Fibroblast of lung (primary cell): ENCODE measurements at regions not wholly inside any gene's neighbourhood (a gene's known extent, or its start where the extent isn't known, plus 50 kb on each side); places are given as distances from the start of the nearest gene placed in this dataset.

Source experiments
- DNase-seq, 2 donors: peaks; one replicate each; pipeline versions ENCODE4 v3.0.0 to v3.0.0-alpha.2; 2010; ENCODE audit warnings: low read depth in 2 of 2
- H2AFZ ChIP-seq: 2 replicates; pipeline ENCODE4 v1.5.1; 2012; ENCODE audit warnings: low read length, control low read depth, inconsistent platforms
- H3K27ac ChIP-seq: 2 replicates; pipeline ENCODE4 v1.5.1; 2011; ENCODE audit warnings: low read length, control low read depth; ENCODE audit not compliant: insufficient read depth
- H3K27me3 ChIP-seq: 2 replicates; pipeline ENCODE4 v1.5.1; 2011; ENCODE audit warnings: mild to moderate bottlenecking, low read length; ENCODE audit not compliant: control insufficient read depth, insufficient read depth
- H3K36me3 ChIP-seq: 2 replicates; pipeline ENCODE4 v1.5.1; 2011; ENCODE audit warnings: low read length; ENCODE audit not compliant: control insufficient read depth, insufficient read depth
- H3K4me1 ChIP-seq: 2 replicates; pipeline ENCODE4 v1.5.1; 2011; ENCODE audit warnings: low read length; ENCODE audit not compliant: control insufficient read depth, insufficient read depth; ENCODE audit errors: extremely low read depth
- H3K4me2 ChIP-seq: 2 replicates; pipeline ENCODE4 v1.5.1; 2011; ENCODE audit warnings: low read length, control low read depth; ENCODE audit not compliant: insufficient read depth; ENCODE audit errors: extremely low read depth
- H3K4me3 ChIP-seq, 4 experiments: fragments of 200-600 bp in 1 of 4; sonication (generic) in 1 of 4; replicated peaks in 1 of 4; 2 replicates each; pipeline ENCODE4 v1.5.1; 2011 to 2016; ENCODE audit warnings: low read length in 4 of 4, low read depth in 3 of 4, mild to moderate bottlenecking in 3 of 4, control low read depth in 2 of 4, inconsistent platforms in 1 of 4, mixed read lengths in 1 of 4; ENCODE audit not compliant: insufficient read depth in 1 of 4; ENCODE audit errors: control extremely low read depth in 1 of 4
- H3K79me2 ChIP-seq: 2 replicates; pipeline ENCODE4 v1.5.1; 2012; ENCODE audit warnings: mild to moderate bottlenecking, low read length, inconsistent platforms; ENCODE audit not compliant: control insufficient read depth, insufficient read depth
- H3K9ac ChIP-seq: 2 replicates; pipeline ENCODE4 v1.5.1; 2011; ENCODE audit warnings: mild to moderate bottlenecking, low read length, control low read depth; ENCODE audit not compliant: insufficient read depth
- H3K9me3 ChIP-seq: 2 replicates; pipeline ENCODE4 v1.5.1; 2012; ENCODE audit warnings: low read depth, low read length; ENCODE audit not compliant: control insufficient read depth, insufficient read depth
- H4K20me1 ChIP-seq: 2 replicates; pipeline ENCODE4 v1.5.1; 2011; ENCODE audit warnings: low read length; ENCODE audit not compliant: control insufficient read depth, insufficient read depth; ENCODE audit errors: extremely low read depth
- EZH2 ChIP-seq: IDR thresholded peaks from 2 replicates; pipeline ENCODE4 v1.5.1; 2012; ENCODE audit warnings: low read length, control low read depth, mild to moderate bottlenecking; ENCODE audit errors: missing control alignments
- TF ChIP-seq, protein P1 (sequence below), 2 donors: IDR thresholded peaks in 1 of 2; conservative IDR thresholded peaks in 1 of 2; 1 replicate in 1 of 2; 2 replicates in 1 of 2; pipeline ENCODE4 v1.5.1; 2011 to 2012; ENCODE audit warnings: low read length in 2 of 2, control low read depth in 1 of 2, inconsistent platforms in 1 of 2, low read depth in 1 of 2, mild to moderate bottlenecking in 1 of 2

- Histone ChIP-seq H3K4me2 (no peak overlapping the region), H4K20me1 (no peaks in the 10 kb centered on the region), H3K9me3 (no peaks in the 10 kb centered on the region), H2AFZ (no peak overlapping the region), H3K79me2 (no peaks in the 10 kb centered on the region), H3K4me1 (no peaks in the 10 kb centered on the region), H3K27ac (no peak overlapping the region), H3K36me3 (no peaks in the 10 kb centered on the region), H3K9ac (no peak overlapping the region), H3K4me3 (no peak overlapping the region), H3K27me3 (no peaks in the 10 kb centered on the region)
- no peak for DNase-seq
- TF ChIP-seq, protein P1, sequence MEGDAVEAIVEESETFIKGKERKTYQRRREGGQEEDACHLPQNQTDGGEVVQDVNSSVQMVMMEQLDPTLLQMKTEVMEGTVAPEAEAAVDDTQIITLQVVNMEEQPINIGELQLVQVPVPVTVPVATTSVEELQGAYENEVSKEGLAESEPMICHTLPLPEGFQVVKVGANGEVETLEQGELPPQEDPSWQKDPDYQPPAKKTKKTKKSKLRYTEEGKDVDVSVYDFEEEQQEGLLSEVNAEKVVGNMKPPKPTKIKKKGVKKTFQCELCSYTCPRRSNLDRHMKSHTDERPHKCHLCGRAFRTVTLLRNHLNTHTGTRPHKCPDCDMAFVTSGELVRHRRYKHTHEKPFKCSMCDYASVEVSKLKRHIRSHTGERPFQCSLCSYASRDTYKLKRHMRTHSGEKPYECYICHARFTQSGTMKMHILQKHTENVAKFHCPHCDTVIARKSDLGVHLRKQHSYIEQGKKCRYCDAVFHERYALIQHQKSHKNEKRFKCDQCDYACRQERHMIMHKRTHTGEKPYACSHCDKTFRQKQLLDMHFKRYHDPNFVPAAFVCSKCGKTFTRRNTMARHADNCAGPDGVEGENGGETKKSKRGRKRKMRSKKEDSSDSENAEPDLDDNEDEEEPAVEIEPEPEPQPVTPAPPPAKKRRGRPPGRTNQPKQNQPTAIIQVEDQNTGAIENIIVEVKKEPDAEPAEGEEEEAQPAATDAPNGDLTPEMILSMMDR (conservative IDR thresholded peaks at IDR 0.05 in 1 of 2, IDR thresholded peaks at IDR 0.05 in 1 of 2; ENCODE audit: low read depth in 1 of 2, low read length in 2 of 2) = no peak
- no peak for TF ChIP-seq EZH2
These were observed 270.2 kb downstream of the TBX15 start for GRCh38 chr1:118717893-118718292.

GRCh38 chr1:118716775-118717174, 271.4 kb downstream of the TBX15 start:
- no peaks in the 10 kb centered on the region for H3K27me3 ChIP-seq
- H3K79me2 ChIP-seq = no peaks in the 10 kb centered on the region
- H3K9ac ChIP-seq = no peak overlapping the region
- no peaks in the 10 kb centered on the region for H4K20me1 ChIP-seq
- H3K36me3 ChIP-seq = no peaks in the 10 kb centered on the region
- no peak for TF ChIP-seq EZH2
- TF ChIP-seq, protein P1 (conservative IDR thresholded peaks at IDR 0.05 in 1 of 2, IDR thresholded peaks at IDR 0.05 in 1 of 2; ENCODE audit: low read depth in 1 of 2, low read length in 2 of 2) = no peak
- no peak overlapping the region for H3K4me2 ChIP-seq
- no peaks in the 10 kb centered on the region for H3K9me3 ChIP-seq
- H3K4me1 ChIP-seq = no peaks in the 10 kb centered on the region
- H2AFZ ChIP-seq = no peak overlapping the region
- no peak overlapping the region for H3K4me3 ChIP-seq
- no peak overlapping the region for H3K27ac ChIP-seq
- no peak for DNase-seq

- H3K4me1 ChIP-seq = no peaks in the 10 kb centered on the region
- H3K9ac ChIP-seq = no peak overlapping the region
- H3K27me3 ChIP-seq = no peaks in the 10 kb centered on the region
- no peak overlapping the region for H3K4me2 ChIP-seq
- H3K27ac ChIP-seq = no peak overlapping the region
- TF ChIP-seq EZH2 = no peak
- TF ChIP-seq, protein P1 (conservative IDR thresholded peaks at IDR 0.05 in 1 of 2, IDR thresholded peaks at IDR 0.05 in 1 of 2; ENCODE audit: low read depth in 1 of 2, low read length in 2 of 2) = no peak
- no peak for DNase-seq
- H3K36me3 ChIP-seq = no peaks in the 10 kb centered on the region
- H3K79me2 ChIP-seq = no peaks in the 10 kb centered on the region
- H4K20me1 ChIP-seq = no peaks in the 10 kb centered on the region
- no peaks in the 10 kb centered on the region for H3K9me3 ChIP-seq
- H3K4me3 ChIP-seq = no peak overlapping the region
- no peak overlapping the region for H2AFZ ChIP-seq
These were observed 276.8 kb downstream of the TBX15 start for GRCh38 chr1:118711356-118711755.
